ENCODE measurements at regions not wholly inside any gene's neighbourhood (a gene's known extent, or its start where the extent isn't known, plus 50 kb on each side); places are given as distances from the start of the nearest gene placed in this dataset.

DNA sequence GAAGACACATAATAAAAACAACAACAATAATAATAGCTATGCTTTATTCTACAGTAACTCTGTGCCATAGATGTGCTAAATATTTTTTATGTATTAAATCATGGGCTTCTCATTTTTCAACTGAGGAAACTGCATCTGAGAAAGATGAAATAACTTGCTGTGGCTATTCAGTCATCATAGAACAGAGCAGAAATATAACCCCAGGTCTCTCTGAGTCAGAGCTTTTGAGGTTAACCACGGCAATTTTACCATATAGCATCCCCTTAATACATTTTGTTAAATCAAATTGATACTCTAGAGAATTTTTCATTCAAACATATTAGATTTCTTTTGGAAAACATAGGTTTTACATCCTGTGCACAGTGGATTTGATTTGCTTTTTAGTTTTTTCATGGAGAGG is 586.6 kb upstream of the KLHL29 start:
- H3K36me3 ChIP-seq (ENCODE audit: control insufficient read depth, insufficient read depth, low read length), result no peaks in the 10 kb centered on the region
- peaks cover 6% of the 10 kb centered on the region for H3K4me1 ChIP-seq
- TF ChIP-seq, protein P1, sequence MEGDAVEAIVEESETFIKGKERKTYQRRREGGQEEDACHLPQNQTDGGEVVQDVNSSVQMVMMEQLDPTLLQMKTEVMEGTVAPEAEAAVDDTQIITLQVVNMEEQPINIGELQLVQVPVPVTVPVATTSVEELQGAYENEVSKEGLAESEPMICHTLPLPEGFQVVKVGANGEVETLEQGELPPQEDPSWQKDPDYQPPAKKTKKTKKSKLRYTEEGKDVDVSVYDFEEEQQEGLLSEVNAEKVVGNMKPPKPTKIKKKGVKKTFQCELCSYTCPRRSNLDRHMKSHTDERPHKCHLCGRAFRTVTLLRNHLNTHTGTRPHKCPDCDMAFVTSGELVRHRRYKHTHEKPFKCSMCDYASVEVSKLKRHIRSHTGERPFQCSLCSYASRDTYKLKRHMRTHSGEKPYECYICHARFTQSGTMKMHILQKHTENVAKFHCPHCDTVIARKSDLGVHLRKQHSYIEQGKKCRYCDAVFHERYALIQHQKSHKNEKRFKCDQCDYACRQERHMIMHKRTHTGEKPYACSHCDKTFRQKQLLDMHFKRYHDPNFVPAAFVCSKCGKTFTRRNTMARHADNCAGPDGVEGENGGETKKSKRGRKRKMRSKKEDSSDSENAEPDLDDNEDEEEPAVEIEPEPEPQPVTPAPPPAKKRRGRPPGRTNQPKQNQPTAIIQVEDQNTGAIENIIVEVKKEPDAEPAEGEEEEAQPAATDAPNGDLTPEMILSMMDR (IDR thresholded peaks at IDR 0.05), result no peak
- H3K4me3 ChIP-seq (ENCODE audit: low read depth, low read length), result no peak overlapping the region
- no peak overlapping the region for H3K4me2 ChIP-seq (ENCODE audit: low read length)
- no peaks in the 10 kb centered on the region for H3K79me2 ChIP-seq
- H3K27me3 ChIP-seq (ENCODE audit: control insufficient read depth, insufficient read depth, low read length), result no peaks in the 10 kb centered on the region
- no peak overlapping the region for H3K27ac ChIP-seq
- no peaks in the 10 kb centered on the region for H3K9me3 ChIP-seq (ENCODE audit: control insufficient read depth, low read length)
- H3K9ac ChIP-seq, result no peak overlapping the region
- no peak overlapping the region for H2AFZ ChIP-seq

DNA sequence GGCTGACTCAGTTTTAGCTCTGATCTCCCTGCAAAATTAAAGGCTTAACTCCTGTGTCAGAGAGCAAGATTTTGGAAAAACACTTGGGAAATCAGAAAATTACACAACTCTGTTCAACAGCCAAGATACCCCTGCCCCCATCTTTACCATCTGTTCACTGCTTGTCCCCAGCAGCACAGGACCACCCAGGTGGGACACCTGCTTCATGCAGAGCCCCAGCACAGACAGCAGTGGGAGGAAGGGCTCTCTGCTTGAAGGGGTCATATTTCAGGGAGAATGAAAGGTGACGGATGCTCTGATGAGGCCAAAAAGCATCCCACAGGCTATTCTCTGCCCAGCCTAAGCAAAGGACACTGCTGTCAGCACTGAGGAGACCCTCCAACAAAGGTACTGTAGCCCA is 584.6 kb upstream of the KLHL29 start:
- Histone ChIP-seq H3K4me2 (ENCODE audit: low read length) (no peak overlapping the region), H3K36me3 (ENCODE audit: control insufficient read depth, insufficient read depth, low read length) (no peaks in the 10 kb centered on the region), H3K4me3 (ENCODE audit: low read depth, low read length) (no peak overlapping the region)

DNA sequence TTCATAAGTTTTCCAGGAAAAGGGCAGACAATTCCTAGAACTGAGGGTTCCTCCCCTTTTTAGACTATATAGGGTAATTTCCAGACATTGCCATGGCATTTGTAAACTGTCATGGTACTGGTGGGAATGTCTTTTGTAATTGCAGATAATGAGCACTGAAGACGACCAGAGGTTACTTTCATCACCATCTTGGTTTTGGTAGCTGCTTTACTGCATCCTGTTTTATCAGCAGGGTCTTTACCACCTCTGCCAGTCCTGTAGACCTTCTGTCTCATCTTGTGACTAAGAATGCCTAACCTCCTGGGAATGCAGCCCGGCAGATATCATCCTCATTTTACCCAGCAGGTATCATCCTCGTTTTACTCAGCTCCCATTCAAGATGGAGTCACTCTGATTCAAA is 583.9 kb upstream of the KLHL29 start:
- Histone ChIP-seq H3K4me3 (ENCODE audit: low read depth, low read length) (no peak overlapping the region), H3K79me2 (no peaks in the 10 kb centered on the region), H3K4me1 (no peaks in the 10 kb centered on the region), H3K36me3 (ENCODE audit: control insufficient read depth, insufficient read depth, low read length) (no peaks in the 10 kb centered on the region), H3K9me3 (ENCODE audit: control insufficient read depth, low read length) (no peaks in the 10 kb centered on the region), H3K4me2 (ENCODE audit: low read length) (no peak overlapping the region), H3K27ac (no peak overlapping the region), H3K9ac (no peak overlapping the region), H2AFZ (no peak overlapping the region), H3K27me3 (ENCODE audit: control insufficient read depth, insufficient read depth, low read length) (no peaks in the 10 kb centered on the region)
- TF ChIP-seq, protein P1 (IDR thresholded peaks at IDR 0.05), result no peak

More for the DNA sequence above, 584.6 kb upstream of the KLHL29 start:
- H3K9ac ChIP-seq, result no peak overlapping the region
- H3K9me3 ChIP-seq (ENCODE audit: control insufficient read depth, low read length), result no peaks in the 10 kb centered on the region
- peaks cover 6% of the 10 kb centered on the region for H3K4me1 ChIP-seq
- no peak overlapping the region for H2AFZ ChIP-seq
- no peak overlapping the region for H3K27ac ChIP-seq
- TF ChIP-seq, protein P1 (IDR thresholded peaks at IDR 0.05), result no peak
- H3K27me3 ChIP-seq (ENCODE audit: control insufficient read depth, insufficient read depth, low read length), result no peaks in the 10 kb centered on the region
- no peaks in the 10 kb centered on the region for H3K79me2 ChIP-seq

DNA sequence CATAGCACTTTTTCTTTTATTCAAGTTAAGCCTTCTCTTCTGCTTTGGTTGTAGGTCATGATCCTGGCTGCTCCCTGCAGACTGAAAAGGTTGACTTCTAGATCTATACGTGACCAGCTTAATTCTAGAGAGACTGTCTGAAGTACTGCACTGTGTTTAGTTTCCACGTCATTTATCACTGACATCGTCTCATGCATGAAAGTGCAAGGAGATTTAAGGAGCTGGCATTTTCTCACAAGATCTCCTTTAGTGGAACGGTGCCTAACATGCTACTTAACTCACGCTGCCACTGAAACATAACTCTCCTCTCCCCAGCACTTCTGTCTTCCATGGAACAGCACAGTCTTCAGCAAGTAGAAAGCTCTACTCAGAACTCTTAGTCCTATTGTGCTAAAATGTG is 583.0 kb upstream of the KLHL29 start:
- Histone ChIP-seq H2AFZ (no peak overlapping the region), H3K4me2 (ENCODE audit: low read length) (no peak overlapping the region), H3K4me1 (no peaks in the 10 kb centered on the region), H3K36me3 (ENCODE audit: control insufficient read depth, insufficient read depth, low read length) (no peaks in the 10 kb centered on the region), H3K27me3 (ENCODE audit: control insufficient read depth, insufficient read depth, low read length) (no peaks in the 10 kb centered on the region), H3K9me3 (ENCODE audit: control insufficient read depth, low read length) (no peaks in the 10 kb centered on the region), H3K9ac (no peak overlapping the region), H3K79me2 (no peaks in the 10 kb centered on the region), H3K4me3 (ENCODE audit: low read depth, low read length) (no peak overlapping the region), H3K27ac (no peak overlapping the region)
- TF ChIP-seq, protein P1 (IDR thresholded peaks at IDR 0.05), result no peak

DNA sequence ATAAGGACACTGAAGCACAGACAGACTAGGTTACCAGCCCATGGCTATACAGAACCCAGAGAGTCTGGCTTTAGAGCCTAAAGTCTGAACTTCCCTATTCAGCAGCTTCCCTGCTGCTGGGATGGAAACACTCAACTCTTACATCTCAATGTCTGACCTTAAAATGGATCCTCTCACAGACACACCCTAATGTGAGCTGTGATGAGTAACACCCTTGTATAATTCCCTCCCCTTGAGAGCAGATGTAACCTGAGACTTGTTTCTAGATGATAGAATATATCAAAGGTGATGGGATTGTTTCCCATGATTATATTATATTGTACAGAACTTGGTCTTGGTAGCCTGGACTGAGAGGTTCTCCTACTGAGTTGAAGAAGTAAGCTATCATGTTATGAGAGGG is 577.1 kb upstream of the KLHL29 start:
- H2AFZ ChIP-seq, result no peak overlapping the region
- no peak overlapping the region for H3K9ac ChIP-seq
- no peak overlapping the region for H3K4me3 ChIP-seq (ENCODE audit: low read depth, low read length)
- H3K79me2 ChIP-seq, result no peaks in the 10 kb centered on the region
- H3K4me2 ChIP-seq (ENCODE audit: low read length), result no peak overlapping the region
- H3K27ac ChIP-seq, result no peak overlapping the region
- H3K36me3 ChIP-seq (ENCODE audit: control insufficient read depth, insufficient read depth, low read length), result no peaks in the 10 kb centered on the region
- H3K4me1 ChIP-seq, result no peaks in the 10 kb centered on the region
- H3K9me3 ChIP-seq (ENCODE audit: control insufficient read depth, low read length), result no peaks in the 10 kb centered on the region
- TF ChIP-seq, protein P1 (IDR thresholded peaks at IDR 0.05), result no peak
- no peaks in the 10 kb centered on the region for H3K27me3 ChIP-seq (ENCODE audit: control insufficient read depth, insufficient read depth, low read length)

All from parathyroid adenoma (tissue), 2 donors.